Endodermal cell (in vitro differentiated cells): ENCODE measurements at regions not wholly inside any gene's neighbourhood (a gene's known extent, or its start where the extent isn't known, plus 50 kb on each side); places are given as distances from the start of the nearest gene placed in this dataset.

Experiments
- DNase-seq: peaks from one replicate; pipeline ENCODE4 v3.0.0-alpha.2; 2017
- H3K27ac ChIP-seq: 2 replicates; pipeline ENCODE4 v1.5.1; 2013; ENCODE audit warnings: mild to moderate bottlenecking, low read depth, low read length, moderate library complexity
- H3K27me3 ChIP-seq: 2 replicates; pipeline ENCODE4 v1.6.1; 2013; ENCODE audit warnings: mild to moderate bottlenecking, low read length, moderate library complexity; ENCODE audit not compliant: insufficient read depth, control insufficient read depth, poor library complexity, severe bottlenecking
- H3K36me3 ChIP-seq: 2 replicates; pipeline ENCODE4 v1.7.0; 2013; ENCODE audit warnings: mild to moderate bottlenecking, low read length, moderate library complexity; ENCODE audit not compliant: control insufficient read depth, insufficient read depth
- H3K4me1 ChIP-seq: one replicate; pipeline ENCODE4 v1.7.0; 2013; ENCODE audit warnings: low read length; ENCODE audit not compliant: control insufficient read depth, insufficient read depth
- H3K4me3 ChIP-seq: 2 replicates; pipeline ENCODE4 v1.5.1; 2013; ENCODE audit warnings: mild to moderate bottlenecking, low read length, moderate library complexity
- H3K9ac ChIP-seq: 2 replicates; pipeline ENCODE4 v1.6.1; 2013; ENCODE audit warnings: mild to moderate bottlenecking, low read length, moderate library complexity; ENCODE audit not compliant: poor library complexity, severe bottlenecking; ENCODE audit errors: extremely low read depth
- H3K9me3 ChIP-seq: 2 replicates; pipeline ENCODE4 v1.6.1; 2013; ENCODE audit warnings: mild to moderate bottlenecking, low read length, moderate library complexity; ENCODE audit not compliant: control insufficient read depth
- H3K27ac Mint-ChIP-seq: 2 replicates; pipeline ENCODE4 v1.8.0; 2020; ENCODE audit warnings: mixed read lengths
- H3K27me3 Mint-ChIP-seq: 2 replicates; pipeline ENCODE4 v1.8.0; 2021; ENCODE audit warnings: mild to moderate bottlenecking, mixed read lengths; ENCODE audit not compliant: insufficient read depth
- H3K36me3 Mint-ChIP-seq: 2 replicates; pipeline ENCODE4 v1.8.0; 2020; ENCODE audit warnings: low read depth, mixed read lengths
- H3K4me1 Mint-ChIP-seq: 2 replicates; pipeline ENCODE4 v1.8.0; 2020; ENCODE audit warnings: mixed read lengths
- H3K4me3 Mint-ChIP-seq: 2 replicates; pipeline ENCODE4 v1.8.0; 2020; ENCODE audit warnings: mild to moderate bottlenecking, moderate library complexity, mixed read lengths
- H3K9me3 Mint-ChIP-seq: 2 replicates; pipeline ENCODE4 v1.8.0; 2020; ENCODE audit warnings: mild to moderate bottlenecking, mixed read lengths
- WGBS, 2 experiments: methylation state at CpG; one replicate each; pipeline versions ENCODE4 v1.1.5 to v1.1.7; 2013; ENCODE audit warnings: missing lambda C conversion rate in 2 of 2, mixed read lengths in 1 of 2; ENCODE audit not compliant: insufficient coverage in 1 of 2, insufficient read length in 1 of 2; 5-methylcytosine and 5-hydroxymethylcytosine counted together
- TF ChIP-seq, protein P1 (sequence below): fragments of 200-600 bp; sonication (generic); conservative IDR thresholded peaks from 2 replicates; pipeline ENCODE4 v1.5.0; 2021; ENCODE audit warnings: antibody characterized with exemption, mild to moderate bottlenecking

DNA sequence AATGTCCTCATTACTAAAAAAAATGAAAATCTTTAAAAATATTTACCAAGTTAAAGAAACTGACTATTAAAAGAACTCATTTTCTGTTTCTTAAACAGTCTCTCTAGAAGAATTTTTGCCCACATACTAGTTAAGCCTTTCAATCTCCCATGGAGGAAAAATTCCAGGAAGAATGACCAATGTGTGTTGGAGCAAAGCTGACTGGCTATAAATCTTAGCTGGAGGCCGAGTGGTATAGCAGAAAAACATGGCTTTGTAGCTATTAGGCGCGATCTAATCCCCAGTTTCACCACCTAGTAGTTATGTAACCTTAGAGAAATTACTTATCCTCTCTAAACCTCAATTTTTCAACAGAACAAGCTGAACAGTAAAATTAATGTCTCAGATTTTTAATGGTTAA is 135.5 kb upstream of the PRLR start:
- H3K9me3 Mint-ChIP-seq = no peaks in the 10 kb centered on the region
- no peaks in the 10 kb centered on the region for H3K36me3 ChIP-seq
- H3K4me3 ChIP-seq = no peak overlapping the region
- no peaks in the 10 kb centered on the region for H3K9me3 ChIP-seq
- no peak overlapping the region for H3K9ac ChIP-seq
- 92 to 94% methylated on average over 2 to 3 of the region's 3 CpGs for WGBS, 2 experiments
- DNase-seq = no peak
- H3K27me3 ChIP-seq = no peaks in the 10 kb centered on the region
- H3K4me1 Mint-ChIP-seq = peaks cover 3% of the 10 kb centered on the region
- TF ChIP-seq, protein P1, sequence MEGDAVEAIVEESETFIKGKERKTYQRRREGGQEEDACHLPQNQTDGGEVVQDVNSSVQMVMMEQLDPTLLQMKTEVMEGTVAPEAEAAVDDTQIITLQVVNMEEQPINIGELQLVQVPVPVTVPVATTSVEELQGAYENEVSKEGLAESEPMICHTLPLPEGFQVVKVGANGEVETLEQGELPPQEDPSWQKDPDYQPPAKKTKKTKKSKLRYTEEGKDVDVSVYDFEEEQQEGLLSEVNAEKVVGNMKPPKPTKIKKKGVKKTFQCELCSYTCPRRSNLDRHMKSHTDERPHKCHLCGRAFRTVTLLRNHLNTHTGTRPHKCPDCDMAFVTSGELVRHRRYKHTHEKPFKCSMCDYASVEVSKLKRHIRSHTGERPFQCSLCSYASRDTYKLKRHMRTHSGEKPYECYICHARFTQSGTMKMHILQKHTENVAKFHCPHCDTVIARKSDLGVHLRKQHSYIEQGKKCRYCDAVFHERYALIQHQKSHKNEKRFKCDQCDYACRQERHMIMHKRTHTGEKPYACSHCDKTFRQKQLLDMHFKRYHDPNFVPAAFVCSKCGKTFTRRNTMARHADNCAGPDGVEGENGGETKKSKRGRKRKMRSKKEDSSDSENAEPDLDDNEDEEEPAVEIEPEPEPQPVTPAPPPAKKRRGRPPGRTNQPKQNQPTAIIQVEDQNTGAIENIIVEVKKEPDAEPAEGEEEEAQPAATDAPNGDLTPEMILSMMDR = no peak
- no peak overlapping the region for H3K27ac ChIP-seq
- H3K27me3 Mint-ChIP-seq = no peaks in the 10 kb centered on the region
- H3K27ac Mint-ChIP-seq = no peak overlapping the region
- no peak overlapping the region for H3K4me3 Mint-ChIP-seq
- H3K4me1 ChIP-seq = no peaks in the 10 kb centered on the region
- H3K36me3 Mint-ChIP-seq = no peaks in the 10 kb centered on the region

DNA sequence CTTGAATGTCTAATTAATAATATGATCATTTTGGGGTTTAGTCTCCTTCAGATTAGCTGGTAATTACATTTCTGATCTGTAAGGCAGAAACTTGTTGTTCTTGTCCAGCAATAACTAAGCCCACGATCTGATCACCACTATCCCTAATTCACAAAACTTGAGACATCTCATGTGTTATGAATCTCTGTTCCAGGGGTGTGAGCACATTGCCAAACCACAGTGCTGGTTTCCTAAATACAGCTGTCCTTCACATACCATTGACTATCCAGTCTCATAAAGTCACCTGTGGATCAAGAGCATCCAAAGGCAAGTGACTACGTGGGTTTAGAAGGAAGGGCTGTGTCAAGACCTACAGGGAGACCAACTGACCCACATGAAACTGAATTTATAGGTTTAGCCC is 134.1 kb upstream of the PRLR start:
- no peaks in the 10 kb centered on the region for H3K36me3 Mint-ChIP-seq
- Histone ChIP-seq H3K9me3 (no peaks in the 10 kb centered on the region), H3K4me1 (no peaks in the 10 kb centered on the region), H3K36me3 (no peaks in the 10 kb centered on the region), H3K27me3 (no peaks in the 10 kb centered on the region), H3K9ac (no peak overlapping the region), H3K27ac (no peak overlapping the region), H3K4me3 (no peak overlapping the region)
- H3K9me3 Mint-ChIP-seq = no peaks in the 10 kb centered on the region
- H3K4me3 Mint-ChIP-seq = no peak overlapping the region
- TF ChIP-seq, protein P1 = no peak
- WGBS, 2 experiments = 94 to 100% methylated on average over 2 of the region's 2 CpGs
- H3K4me1 Mint-ChIP-seq = no peaks in the 10 kb centered on the region
- H3K27ac Mint-ChIP-seq = no peak overlapping the region
- no peaks in the 10 kb centered on the region for H3K27me3 Mint-ChIP-seq
- no peak for DNase-seq

DNA sequence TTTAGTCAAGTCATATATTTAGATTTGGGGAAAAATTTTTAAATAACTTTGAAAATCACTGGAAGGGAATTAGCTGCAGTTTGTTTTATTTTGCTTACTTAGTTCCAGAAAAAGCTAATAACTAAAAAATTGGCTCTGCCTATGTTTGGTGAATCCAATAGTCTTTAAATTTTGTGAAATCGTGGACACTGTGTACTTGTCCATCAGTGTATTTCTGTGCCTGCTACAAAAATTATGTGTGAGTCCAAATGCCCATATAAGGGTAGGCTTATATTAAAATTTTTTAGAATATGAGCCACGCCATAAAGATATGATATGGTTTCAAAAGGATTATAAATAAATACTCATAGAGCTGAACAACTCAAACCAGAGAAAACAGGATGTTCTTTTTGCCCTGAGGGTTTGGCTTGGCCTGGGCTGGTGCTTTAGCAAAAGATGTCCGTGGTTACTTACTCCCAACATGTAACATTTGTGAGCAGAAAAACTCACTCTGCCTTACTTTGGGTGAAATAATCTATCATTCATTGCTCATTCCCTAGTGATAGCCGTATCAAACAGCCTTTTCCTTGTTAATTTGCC is 133.2 kb upstream of the PRLR start:
- Histone ChIP-seq H3K4me1 (no peaks in the 10 kb centered on the region), H3K4me3 (no peak overlapping the region), H3K27me3 (no peaks in the 10 kb centered on the region), H3K27ac (no peak overlapping the region), H3K36me3 (no peaks in the 10 kb centered on the region), H3K9ac (no peak overlapping the region), H3K9me3 (no peaks in the 10 kb centered on the region)
- Mint-ChIP-seq H3K27ac (no peak overlapping the region), H3K4me1 (no peaks in the 10 kb centered on the region), H3K4me3 (no peak overlapping the region), H3K36me3 (no peaks in the 10 kb centered on the region), H3K27me3 (no peaks in the 10 kb centered on the region), H3K9me3 (no peaks in the 10 kb centered on the region)
- TF ChIP-seq, protein P1 = no peak
- no peak for DNase-seq
- 91 to 93% methylated on average over 3 to 4 of the region's 4 CpGs for WGBS, 2 experiments
